ENCODE measurements at regions not wholly inside any gene's neighbourhood (a gene's known extent, or its start where the extent isn't known, plus 50 kb on each side); places are given as distances from the start of the nearest gene placed in this dataset.

GRCh38 chr2:150548527-150548926 lies 61.1 kb upstream of the RND3 start:
- DNase-seq (ENCODE audit: low spot score), result peak; percentile 41

- no peak for DNase-seq (ENCODE audit: low spot score)
Observed at GRCh38 chr2:150545916-150546315, 58.4 kb upstream of the RND3 start.

GRCh38 chr2:150544731-150545130 lies 57.3 kb upstream of the RND3 start:
- no peak for DNase-seq (ENCODE audit: low spot score)

- no peak for DNase-seq (ENCODE audit: low spot score)
Observed at GRCh38 chr2:150542692-150543091, 55.2 kb upstream of the RND3 start.

- DNase-seq (ENCODE audit: low spot score), result no peak
Observed at GRCh38 chr2:150542172-150542571, 54.7 kb upstream of the RND3 start.

GRCh38 chr2:150538651-150539201 lies 51.3 kb upstream of the RND3 start:
- no peak for DNase-seq (ENCODE audit: low spot score)

Measured in kidney capillary endothelial cell (primary cell).